ELF-1 (cell line): ENCODE measurements at regions not wholly inside any gene's neighbourhood (a gene's known extent, or its start where the extent isn't known, plus 50 kb on each side); places are given as distances from the start of the nearest gene placed in this dataset.

ENCODE experiments used
- DNase-seq: peaks from one replicate; pipeline ENCODE4 v3.0.0-alpha.2; 2016; ENCODE audit warnings: low read depth, low spot score

DNA sequence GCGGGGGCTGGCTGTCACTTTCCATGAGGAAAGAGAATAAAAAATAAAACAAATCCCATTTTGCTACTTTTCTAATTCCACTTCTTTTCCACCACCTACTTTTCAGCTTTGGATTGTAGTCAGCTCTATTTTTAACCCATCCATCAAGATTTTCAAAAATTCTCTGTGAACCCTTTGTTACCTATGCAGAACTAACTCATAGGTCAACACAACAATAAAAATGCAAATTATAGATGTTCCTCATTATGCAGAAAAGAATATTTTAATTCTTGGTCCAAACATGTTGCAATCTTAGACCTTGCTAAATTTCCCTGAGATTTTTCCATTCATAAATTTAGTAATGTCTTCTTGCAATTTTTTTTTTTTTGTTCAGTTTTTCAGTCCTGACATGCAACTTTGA is 454.5 kb downstream of the ADAMTS20 start:
- DNase-seq, result no peak

DNA sequence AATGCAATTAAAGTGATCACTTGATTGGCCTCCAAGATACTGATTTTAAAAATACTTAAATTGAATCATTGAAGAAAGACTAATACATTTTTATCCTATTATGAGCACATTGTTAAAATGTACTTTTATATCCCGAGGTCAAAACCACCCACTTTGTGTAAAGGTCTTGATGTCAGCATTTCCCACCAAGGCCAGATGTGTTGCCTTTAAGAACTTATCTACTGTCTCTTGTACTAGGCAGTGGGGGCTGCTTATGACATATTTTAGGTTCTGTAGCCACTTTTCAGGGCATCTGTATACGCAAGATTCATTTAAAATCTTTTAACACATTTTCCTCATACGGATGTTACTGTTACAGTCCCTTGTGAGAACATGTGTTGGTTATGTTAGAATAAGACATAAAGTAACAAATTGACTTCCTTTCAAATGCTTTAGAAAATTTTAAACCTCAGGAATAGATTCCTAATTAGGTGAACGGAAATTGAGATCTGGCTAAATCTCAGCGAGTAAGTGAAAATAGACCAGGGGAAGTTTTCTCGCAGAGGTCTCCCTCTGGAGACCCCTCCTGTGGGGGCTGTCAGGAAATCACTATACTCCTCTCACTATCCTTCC is 456.2 kb downstream of the ADAMTS20 start:
- no peak for DNase-seq

DNA sequence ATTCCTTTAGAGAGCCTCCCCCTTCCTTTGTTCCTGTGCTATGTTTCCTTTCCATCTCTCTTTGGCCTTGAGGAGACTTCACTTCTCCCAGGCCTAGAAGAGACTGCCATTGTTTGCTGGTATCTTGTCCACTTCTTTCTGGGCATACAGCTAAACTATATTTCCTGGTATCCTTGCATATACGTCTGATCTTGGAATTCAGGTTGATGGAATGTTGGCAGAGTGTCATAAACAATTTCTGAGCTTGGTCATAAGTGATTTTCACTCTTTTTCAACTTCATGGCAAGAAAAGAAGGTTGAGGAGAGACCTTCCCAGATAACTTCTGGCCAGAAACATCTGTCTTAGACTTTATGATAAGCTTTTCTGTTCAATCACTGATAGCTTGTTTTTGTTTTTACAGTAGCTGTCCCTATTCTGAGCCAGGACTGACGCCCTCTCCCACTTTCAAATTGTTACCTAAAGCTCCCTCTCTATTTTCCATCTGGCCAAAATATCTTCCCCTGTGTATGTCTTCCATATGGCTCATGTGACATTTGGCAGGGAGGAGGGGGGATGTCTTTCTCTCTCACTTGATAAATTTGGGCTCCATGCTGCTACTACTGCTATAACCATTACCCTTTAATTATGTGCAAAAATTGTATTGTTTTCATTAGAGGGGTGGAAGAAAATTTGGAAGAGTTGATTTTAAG is 457.0 kb downstream of the ADAMTS20 start:
- no peak for DNase-seq

DNA sequence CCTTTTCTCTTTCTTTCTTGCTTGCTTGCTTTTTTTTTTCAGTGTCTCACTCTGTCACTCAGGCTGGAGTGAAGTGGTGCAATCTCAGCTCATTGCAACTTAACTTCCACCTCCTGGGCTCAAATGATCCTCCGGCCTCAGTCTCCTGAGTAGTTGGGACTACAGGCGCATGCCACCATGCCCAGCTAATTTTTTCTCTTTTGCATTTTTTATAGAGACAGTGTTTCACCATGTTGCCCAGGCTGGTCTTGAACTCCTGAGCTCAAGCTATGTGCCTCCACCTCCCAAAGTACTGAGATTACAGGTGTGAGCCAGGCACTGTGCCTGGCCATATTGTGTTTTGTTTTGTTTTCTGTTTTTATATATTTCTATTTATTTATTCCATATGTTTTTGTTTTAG is 461.0 kb downstream of the ADAMTS20 start:
- no peak for DNase-seq

DNA sequence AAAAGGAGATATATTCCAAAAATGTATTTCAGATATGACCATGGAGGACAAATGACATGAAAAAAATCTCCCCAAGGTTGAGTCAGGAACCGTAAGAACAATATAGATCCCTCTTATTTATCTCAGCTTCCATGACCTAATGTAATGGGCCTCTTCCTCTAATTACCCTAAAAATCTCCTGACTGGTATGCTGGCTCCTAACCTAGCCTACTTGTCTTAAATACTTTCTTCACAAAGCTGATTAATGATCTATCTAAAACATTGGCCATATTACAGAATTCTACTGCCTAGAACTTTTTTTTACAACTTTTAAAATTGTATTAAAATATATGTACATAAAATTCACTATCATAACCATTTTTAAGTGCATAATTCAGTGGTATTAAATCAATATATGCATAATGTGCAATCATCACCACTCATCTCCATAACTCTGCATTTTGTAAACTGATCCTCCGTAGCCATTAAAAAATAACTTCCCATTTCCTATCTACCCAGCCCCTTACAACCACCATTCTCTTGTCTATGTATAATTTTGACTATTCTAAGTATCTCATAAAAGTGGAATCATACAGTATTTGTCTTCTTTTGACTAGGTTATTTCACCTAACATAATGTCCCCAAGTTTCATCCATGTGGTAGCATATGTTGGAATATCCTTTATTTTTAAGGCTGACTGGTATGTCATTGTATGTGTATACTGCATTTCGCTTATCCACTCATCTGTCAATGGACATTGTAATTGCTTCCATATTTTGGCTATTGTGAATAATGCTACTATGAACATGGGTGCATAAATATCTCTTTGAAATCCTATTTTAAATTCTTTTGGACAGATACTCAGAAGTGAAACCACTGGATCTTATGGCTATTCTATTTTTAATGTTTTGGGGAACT is 464.6 kb downstream of the ADAMTS20 start:
- no peak for DNase-seq

DNA sequence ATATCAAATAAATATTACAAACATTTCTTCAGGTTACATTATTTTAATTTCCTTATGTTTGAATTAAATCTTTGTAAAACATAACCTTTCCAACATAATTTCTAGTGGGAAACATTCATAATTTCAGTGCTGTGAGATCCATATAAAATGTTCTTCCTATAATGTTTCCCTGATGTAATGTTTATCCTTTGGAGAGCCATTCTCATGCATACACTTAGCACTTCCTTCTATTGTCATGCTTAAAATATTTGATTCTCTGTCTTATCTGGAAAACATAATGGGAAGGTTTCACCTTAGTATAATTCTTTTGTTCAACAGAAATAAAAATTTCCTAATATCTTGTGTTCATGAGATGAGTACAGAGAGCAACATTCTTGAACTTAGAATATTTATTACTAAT is 472.5 kb downstream of the ADAMTS20 start:
- DNase-seq, result no peak

DNA sequence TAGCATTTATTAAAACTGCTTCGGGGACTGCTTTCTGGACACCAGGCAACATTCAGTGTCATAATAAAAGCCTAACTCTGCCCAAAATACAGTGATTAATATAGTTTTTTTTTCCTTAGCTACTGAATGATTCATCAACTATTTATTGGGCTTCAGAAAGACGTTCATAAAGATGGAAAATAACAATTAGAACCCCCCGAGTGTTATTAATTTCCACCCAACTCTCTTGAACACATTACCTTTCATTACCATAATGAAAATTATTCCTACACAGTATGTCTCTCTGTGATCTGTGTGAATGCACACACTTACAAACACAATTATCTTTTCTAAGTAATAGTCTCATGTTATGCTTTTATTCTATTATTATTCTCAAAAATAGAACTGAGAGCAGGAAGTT is 473.0 kb downstream of the ADAMTS20 start:
- DNase-seq, result no peak

DNA sequence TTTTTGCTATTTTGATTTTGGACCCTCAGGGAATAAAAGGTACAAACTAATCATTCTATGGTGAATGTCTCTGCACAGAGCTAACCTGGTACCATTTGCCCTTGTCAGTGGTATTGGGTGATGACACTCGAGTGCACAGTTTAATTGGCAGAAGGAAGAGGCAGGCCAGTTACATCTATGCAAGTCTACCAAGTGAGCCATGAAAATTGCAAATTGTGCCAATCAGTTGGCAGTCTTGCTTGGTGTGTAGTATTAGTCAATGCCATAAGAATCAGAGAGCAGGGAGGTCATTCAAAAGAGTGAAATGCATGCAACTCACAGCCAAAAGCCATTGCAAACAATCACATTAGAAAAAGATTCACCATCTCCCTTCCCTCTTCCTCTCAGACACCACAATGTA is 479.6 kb downstream of the ADAMTS20 start:
- DNase-seq, result no peak

DNA sequence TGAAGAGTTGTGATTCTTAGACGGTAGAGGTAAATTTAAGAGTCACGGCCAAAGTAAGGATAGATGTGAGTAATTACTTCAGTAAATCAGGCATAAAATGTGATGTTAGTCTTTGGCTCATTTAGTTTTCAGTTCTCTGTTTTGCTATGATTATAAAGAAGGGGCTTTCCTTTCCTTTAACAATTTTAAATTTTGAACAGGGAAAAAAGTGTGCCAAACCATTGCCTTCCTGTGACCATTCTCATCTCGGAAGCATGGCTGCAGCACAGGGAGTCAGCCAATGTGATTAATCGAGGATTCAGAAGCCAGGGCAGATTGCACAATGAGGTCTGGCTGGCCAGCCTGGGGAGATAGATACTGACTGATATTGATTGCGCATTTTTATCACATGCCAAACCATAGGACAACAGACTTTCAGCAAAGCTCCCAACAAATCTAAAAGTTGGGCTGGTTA is 480.2 kb upstream of the PRICKLE1 start:
- no peak for DNase-seq

DNA sequence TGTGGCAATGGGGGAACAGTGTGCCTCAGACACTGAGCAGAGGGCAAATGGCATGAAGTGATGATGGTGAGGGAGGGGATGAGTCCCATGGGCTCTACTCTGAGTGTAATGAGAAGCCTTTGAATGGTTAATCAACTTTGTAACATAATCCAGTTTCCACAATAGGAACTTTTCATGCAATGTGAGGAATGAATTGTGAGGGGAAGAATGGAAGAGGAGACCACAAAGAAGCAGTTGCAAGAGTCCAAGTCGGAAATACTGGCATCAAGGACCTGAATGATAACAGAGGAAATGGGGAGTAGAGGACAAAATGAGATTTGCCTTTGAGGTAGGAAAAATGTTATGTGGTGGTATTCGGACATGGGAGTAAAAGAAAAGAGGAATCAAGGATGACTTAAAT is 476.9 kb upstream of the PRICKLE1 start:
- DNase-seq, result no peak

DNA sequence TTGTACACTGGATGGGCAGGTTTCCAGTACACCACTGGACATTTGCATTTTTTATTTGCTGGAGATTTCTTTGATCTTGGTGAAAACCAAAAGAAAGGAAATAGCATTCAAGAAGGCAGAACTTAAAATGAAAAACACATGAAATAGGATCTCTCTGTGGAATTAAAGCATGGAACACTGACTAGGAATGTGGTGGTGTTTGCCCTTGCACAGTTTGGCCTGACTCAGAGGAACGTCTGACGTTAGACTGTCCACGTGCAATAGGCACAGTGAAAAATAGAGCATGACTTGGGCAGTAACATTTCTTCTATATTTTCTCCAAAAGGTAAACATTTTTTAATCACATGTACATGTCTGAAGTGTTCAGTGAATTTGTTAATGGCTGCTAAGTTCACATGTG is 474.1 kb upstream of the PRICKLE1 start:
- no peak for DNase-seq

DNA sequence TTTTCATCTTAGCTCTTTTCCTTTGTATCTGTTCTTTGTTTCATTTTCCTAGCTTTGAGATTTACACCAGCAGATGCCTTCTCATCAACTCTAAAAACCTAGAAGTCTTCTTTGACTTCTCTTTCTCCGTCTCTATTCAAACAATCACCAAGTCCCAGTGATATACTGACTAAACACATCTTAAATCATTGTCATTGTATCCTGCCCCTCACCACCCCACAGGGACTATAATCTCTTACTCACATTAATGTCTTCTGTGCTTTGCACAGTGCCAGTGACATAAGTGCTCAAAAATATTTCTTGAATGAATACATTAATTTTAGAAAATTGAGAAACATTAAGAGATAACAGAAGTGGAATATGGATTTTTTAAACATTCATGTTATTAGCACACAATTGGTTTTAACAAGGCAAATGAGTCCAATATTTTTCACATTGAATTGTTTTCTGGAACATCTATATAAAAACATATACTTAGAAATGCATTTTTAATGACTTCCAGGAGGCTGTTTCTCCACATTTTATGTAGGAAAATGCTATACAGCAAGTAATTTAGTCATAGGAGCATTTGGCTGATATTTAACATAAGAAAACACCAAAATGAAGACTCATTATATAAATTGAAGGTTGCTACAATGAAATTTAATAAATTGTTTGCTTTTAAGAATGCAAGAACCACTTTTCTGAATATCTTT is 472.8 kb upstream of the PRICKLE1 start:
- no peak for DNase-seq

DNA sequence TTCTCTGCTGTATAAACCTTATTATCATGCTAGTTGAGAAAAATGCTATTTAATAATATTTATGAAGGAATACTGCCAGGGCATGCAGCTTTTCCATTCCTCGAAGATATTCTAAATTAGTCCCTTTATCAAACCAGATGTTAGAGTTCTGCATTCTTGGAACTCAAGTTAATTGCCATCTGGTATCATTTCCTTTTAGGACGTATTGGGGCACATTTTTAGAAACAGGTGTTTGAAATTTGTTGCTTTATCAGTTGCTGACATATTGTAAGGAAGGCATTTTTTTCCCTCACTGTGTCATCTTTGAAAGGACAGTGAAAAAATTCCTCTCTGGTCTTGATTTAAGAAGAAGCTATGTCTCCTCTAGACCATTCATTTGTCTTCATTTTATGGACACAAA is 471.2 kb upstream of the PRICKLE1 start:
- DNase-seq, result no peak

DNA sequence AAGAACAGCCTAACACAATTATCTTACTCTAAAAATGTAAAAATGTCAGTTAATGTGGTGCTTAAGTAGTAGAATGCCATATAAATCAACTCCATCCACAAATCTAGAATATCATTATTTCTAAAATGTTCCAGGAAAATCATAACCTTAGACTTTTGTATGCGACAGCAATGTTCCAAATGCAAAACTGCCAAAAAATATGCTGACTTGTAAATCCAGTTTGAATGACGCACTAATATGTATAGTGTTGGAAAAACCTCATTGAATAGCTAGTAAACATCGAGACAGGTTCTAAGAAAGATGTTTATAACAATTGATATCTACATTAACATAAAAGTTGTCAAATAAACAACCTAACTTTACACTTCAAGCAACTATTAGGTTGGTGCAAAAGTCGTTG is 469.1 kb upstream of the PRICKLE1 start:
- no peak for DNase-seq

DNA sequence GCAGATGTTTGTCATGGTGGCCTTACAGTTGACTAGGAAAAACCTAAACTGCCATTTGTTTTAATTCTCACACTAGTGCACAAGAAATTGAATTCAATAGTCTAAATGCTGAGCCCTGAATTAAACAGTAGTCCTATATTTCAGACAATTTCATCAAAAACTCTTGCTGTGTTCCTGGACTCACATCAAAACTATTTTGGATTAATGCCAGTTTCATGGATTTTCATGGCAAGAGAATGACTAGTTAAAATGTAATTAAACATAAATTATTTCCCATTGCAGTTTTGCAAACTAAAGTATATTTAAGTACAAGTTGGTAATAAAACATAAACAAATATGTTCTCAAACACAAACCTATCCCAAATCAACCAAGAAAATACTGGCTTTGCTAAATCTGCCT is 468.0 kb upstream of the PRICKLE1 start:
- no peak for DNase-seq

DNA sequence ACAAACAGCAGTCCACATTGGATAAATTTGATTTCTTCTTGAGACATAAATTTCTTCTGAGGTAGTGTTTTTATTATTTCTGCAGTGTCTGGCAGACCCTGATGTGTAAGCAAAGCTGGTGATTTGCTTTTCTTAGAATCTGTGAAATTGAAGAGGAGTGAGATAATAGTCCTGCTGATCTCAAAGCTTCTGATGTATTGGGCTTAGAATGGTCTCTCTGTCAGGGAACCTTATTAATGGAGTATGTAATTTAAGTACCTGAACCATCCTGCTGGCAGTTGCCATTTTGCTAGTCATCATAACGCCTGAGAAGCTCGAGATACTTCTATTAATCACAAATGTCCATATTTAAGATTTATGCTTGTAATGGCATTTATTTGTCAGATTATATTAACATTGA is 464.5 kb upstream of the PRICKLE1 start:
- no peak for DNase-seq

DNA sequence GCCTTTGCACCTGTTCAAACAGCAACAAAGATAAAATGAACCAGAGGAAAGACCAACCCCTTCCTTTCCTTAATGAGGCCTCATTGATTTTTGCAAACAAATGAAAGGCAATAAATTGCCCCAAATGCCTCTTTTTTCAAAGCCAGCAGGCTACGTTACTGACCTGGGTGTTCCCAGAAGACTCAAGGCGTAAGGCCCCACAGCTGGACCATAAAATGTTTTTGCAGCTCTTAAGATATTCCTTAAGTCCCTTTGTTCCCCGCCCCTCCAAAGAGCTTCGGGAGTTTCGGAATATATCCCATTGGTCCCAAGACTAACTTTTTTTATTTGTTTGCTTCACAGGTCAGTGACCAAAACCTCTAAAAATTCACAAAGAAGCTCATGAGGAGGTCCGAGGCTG is 462.9 kb upstream of the PRICKLE1 start:
- DNase-seq, result no peak

DNA sequence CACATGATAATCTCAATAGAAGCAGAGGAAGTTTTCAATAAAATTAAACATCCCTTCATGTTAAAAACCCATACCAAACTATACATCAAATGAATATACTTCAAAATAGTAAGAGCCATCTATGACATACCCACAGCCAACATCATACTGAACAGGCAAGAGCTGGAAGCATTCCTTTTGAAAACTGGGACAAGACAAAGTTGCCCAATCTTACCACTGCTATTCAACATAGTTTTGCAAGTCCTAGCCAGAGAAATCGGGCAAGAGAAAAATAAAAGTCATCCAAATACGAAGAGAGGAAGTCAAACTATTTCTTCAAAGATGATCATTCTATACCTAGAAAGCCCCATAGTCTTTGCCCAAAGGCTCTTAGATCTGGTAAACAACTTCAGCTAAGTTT is 454.7 kb upstream of the PRICKLE1 start:
- DNase-seq, result no peak

DNA sequence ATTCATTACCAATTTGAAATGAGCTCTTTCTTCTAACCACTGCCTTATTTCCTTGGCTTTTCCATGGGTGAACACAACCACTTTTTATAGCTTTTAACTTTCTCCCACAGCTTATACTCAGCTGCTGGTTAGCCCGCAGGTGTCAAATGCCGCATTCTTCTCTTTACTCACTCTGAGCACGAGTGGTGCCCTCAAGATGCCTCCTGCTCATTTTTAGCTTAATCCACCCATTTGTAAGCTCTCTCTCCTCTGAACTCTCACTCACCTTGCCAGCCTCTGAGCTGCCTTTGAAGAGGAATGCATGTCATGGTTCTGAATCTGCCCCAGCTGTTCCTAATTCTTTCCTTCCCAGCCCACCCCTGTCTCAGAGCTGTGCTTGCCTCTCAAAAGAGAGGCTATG is 449.4 kb upstream of the PRICKLE1 start:
- DNase-seq, result no peak

DNA sequence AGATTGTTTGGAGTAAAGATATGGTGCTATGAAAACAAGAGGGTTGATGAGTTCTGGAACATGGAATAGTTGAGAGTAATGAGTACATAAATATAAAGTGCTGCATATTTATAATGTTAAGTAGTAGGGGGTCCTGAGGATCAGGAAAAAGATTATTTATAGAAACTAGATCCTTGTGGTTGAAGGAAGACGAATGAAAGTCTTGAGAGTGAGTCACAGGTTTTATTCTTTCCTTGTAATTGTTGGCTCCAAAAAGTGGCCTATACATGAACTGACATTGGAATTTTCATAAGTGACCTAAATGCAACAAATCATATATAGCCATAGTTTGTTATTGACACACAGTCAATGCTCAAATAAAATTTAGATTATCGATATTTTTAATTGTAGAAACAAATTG is 440.4 kb upstream of the PRICKLE1 start:
- DNase-seq, result no peak

DNA sequence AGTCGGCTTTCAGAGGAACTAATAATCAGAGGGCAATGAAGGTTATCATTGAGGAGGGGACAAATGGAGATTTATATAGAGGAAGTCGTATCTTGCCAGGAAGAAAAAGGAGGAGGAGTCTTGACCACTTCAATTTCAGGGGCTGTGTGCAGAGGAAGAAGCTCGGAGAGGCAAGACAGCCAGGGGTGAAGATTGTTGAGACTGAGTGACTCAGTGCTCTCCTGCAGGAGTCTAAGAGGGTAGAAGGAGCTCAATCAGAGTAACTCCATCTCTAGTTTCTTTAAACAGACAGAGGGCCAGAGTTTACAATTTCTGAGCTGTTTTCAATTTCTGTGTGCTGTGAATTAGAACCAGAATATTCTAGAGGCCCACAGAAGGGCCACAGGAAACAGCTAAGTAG is 439.3 kb upstream of the PRICKLE1 start:
- no peak for DNase-seq

DNA sequence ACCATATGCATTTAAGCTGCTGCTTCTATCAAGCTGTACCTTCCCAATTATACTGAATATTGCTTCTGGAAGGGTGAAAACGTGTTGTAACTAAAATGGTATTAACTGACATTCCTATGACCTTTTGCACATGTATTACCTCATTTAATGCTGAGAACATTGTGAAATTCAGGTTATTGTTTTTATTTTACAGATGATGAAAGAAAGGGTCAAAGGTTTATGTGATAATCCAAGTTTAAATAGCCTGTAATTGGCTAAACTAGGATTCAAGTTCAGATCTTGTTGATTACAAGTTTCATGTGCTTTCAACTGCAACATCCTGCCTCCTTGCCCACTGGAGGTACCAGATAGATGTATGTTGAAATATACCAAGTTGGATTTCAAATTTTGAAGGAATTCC is 433.3 kb upstream of the PRICKLE1 start:
- DNase-seq, result no peak
